OCI-LY7 (cell line): ENCODE measurements at regions not wholly inside any gene's neighbourhood (a gene's known extent, or its start where the extent isn't known, plus 50 kb on each side); places are given as distances from the start of the nearest gene placed in this dataset.

Source experiments
- BruUV-seq: library from RNA; stranded (reverse); fragments of 400-500 nt; replicated peaks from 2 replicates; lab custom pipeline; 2021; lab: Mats Ljungman, UMichigan
- CTCF ChIA-PET: fragments of 300-600 bp; sonication (Branson Sonifier 250); formaldehyde crosslinking; loops from one replicate; lab custom pipeline; 2022; ENCODE audit warnings: antibody characterized with exemption; ENCODE audit not compliant: unreplicated experiment; lab: Charles Lee
- POLR2A ChIA-PET: fragments of 300-600 bp; sonication (Branson Sonifier 250); formaldehyde crosslinking; loops from one replicate; lab custom pipeline; 2022; ENCODE audit warnings: antibody characterized with exemption; lab: Charles Lee
- DNase-seq: peaks from one replicate; pipeline ENCODE4 v3.0.0-alpha.2; 2015; ENCODE audit warnings: low spot score
- H2AFZ ChIP-seq: fragments of 200-600 bp; sonication (generic), shearing (Covaris generic); 2 replicates; pipeline ENCODE4 v1.6.1; 2014; ENCODE audit warnings: mild to moderate bottlenecking, antibody characterized with exemption, low read length, moderate library complexity
- H3K27ac ChIP-seq: fragments of 200-600 bp; sonication (generic); 2 replicates; pipeline ENCODE4 v1.5.1; 2014; ENCODE audit warnings: mixed run types, low read depth, mild to moderate bottlenecking, moderate library complexity, low read length, inconsistent platforms; ENCODE audit not compliant: poor library complexity, severe bottlenecking
- H3K36me3 ChIP-seq: fragments of 200-600 bp; sonication (generic); 2 replicates; pipeline ENCODE4 v1.6.1; 2014; ENCODE audit warnings: mild to moderate bottlenecking, antibody characterized with exemption, low read length, moderate library complexity, mixed read lengths; ENCODE audit not compliant: insufficient read depth
- H3K4me1 ChIP-seq: fragments of 200-600 bp; sonication (generic); 2 replicates; pipeline ENCODE4 v1.5.1; 2014; ENCODE audit warnings: mild to moderate bottlenecking, low read length; ENCODE audit not compliant: insufficient read depth, poor library complexity, severe bottlenecking
- H3K4me2 ChIP-seq: fragments of 200-600 bp; sonication (generic); 2 replicates; pipeline ENCODE4 v1.6.1; 2014; ENCODE audit warnings: mild to moderate bottlenecking, low read length
- H3K4me3 ChIP-seq: fragments of 200-600 bp; sonication (generic); 2 replicates; pipeline ENCODE4 v1.5.1; 2014; ENCODE audit warnings: mild to moderate bottlenecking, low read depth, low read length; ENCODE audit not compliant: poor library complexity, severe bottlenecking
- H3K79me2 ChIP-seq: fragments of 200-600 bp; sonication (generic); 2 replicates; pipeline ENCODE4 v1.6.1; 2016; ENCODE audit warnings: low read depth, mild to moderate bottlenecking, low read length, moderate library complexity, mixed read lengths; ENCODE audit not compliant: insufficient read depth
- H3K9me2 ChIP-seq: fragments of 200-600 bp; sonication (generic); 2 replicates; pipeline ENCODE4 v1.6.1; 2016; ENCODE audit warnings: mild to moderate bottlenecking, low read length, mixed read lengths; ENCODE audit not compliant: insufficient read depth
- H3K9me3 ChIP-seq: fragments of 200-600 bp; sonication (generic); 2 replicates; pipeline ENCODE4 v1.6.1; 2014; ENCODE audit warnings: mild to moderate bottlenecking, mixed run types, low read length, mixed read lengths
- H4K20me1 ChIP-seq: fragments of 200-600 bp; sonication (generic); 2 replicates; pipeline ENCODE4 v1.6.1; 2014; ENCODE audit warnings: mild to moderate bottlenecking, antibody characterized with exemption, low read length, moderate library complexity, mixed read lengths; ENCODE audit not compliant: insufficient read depth
- CTCF ChIP-seq: fragments of 200-600 bp; sonication (generic); conservative IDR thresholded peaks from 2 replicates; pipeline ENCODE4 v1.5.1; 2014; ENCODE audit warnings: mild to moderate bottlenecking, antibody characterized with exemption, low read length, moderate library complexity, mixed read lengths
- EZH2phosphoT487 ChIP-seq: fragments of 200-600 bp; sonication (generic); IDR thresholded peaks from 2 replicates; pipeline ENCODE4 v1.6.1; 2018; ENCODE audit warnings: low read depth, borderline replicate concordance, mild to moderate bottlenecking, mixed run types, antibody characterized with exemption, low read length, moderate library complexity, mixed read lengths
- intact Hi-C: fragments of 100-400 bp; cut with micrococcal nuclease; formaldehyde crosslinking; loops from one replicate; pipeline ENCODE4 v1.10.0; 2022; ENCODE audit not compliant: unreplicated experiment

DNA sequence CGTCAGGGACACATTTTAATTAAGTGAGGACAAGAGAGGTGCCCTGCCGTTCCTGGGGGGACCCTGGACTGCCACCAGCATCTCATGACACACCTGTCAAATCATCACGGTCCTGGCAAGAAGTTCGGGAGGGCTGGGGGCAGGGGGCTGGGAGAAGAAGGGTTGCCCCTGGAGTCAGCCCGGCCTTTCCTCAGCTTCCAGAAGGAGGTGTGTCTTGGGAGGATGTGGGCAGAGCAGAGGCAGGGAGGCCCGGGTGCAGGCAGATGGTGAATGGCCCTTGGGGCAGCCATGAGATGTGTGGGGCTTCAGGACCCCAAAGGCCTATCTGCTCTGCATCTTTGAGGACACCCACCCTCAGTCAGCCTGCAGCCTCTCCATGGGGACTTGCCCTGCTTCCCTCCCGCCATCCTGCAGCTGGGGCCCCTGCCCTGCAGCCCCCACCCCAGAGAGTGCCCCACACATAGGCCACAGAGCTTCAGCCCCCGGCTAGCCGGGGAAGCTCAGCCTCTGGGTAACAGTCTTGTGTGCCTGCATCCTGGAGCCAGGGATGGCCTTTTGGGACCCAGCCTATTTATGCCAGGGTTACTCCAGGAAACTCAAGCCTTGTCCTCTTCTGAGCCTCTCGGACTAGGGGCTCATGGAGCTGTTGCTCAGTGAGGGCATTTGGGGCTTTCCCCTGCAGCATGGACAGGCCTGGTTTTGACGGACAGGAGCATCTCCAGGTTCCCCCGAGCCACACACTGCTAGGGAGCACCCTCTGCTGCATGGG lies 178.5 kb downstream of the KIF26A start:
- CTCF ChIA-PET, result no interaction called here
- no peaks in the 10 kb centered on the region for H3K79me2 ChIP-seq

DNA sequence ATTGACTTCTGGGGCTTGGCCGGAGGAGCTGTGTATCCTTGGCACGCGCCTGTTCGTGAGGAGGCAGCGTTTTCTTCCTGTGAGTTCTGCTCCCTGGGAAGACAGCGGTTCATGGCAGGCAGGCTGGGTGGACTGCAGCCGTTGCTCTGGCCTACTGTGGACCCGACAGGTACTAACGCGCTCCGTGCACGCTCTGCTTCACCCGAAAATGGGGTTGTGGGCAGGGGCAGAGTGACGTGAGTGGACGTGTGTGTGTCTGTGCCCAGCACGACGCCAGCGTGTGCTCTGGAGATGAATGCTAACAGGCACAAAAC lies 179.1 kb downstream of the KIF26A start:
- no peak overlapping the region for H3K4me3 ChIP-seq
- BruUV-seq, result no TSS peak
- no peaks in the 10 kb centered on the region for H3K36me3 ChIP-seq
- no peaks in the 10 kb centered on the region for H4K20me1 ChIP-seq
- no peak overlapping the region for H3K27ac ChIP-seq
- intact Hi-C loops, result no loop called here
- no peaks in the 10 kb centered on the region for H3K4me1 ChIP-seq
- ChIA-PET POLR2A (no interaction called here), CTCF (no interaction called here)
- H3K4me2 ChIP-seq, result no peak overlapping the region
- no peak overlapping the region for H2AFZ ChIP-seq
- H3K9me3 ChIP-seq, result no peaks in the 10 kb centered on the region
- no peaks in the 10 kb centered on the region for H3K9me2 ChIP-seq
- DNase-seq, result no peak
- H3K79me2 ChIP-seq, result no peaks in the 10 kb centered on the region
- TF ChIP-seq CTCF (no peak), EZH2phosphoT487 (no peak)

More for the DNA sequence above, 178.5 kb downstream of the KIF26A start:
- Histone ChIP-seq H3K9me2 (no peaks in the 10 kb centered on the region), H3K9me3 (no peaks in the 10 kb centered on the region), H4K20me1 (no peaks in the 10 kb centered on the region), H2AFZ (no peak overlapping the region), H3K4me3 (no peak overlapping the region), H3K4me2 (no peak overlapping the region), H3K4me1 (no peaks in the 10 kb centered on the region), H3K36me3 (no peaks in the 10 kb centered on the region), H3K27ac (no peak overlapping the region)
- BruUV-seq, result no TSS peak
- TF ChIP-seq CTCF (no peak), EZH2phosphoT487 (no peak)
- POLR2A ChIA-PET, result no interaction called here
- intact Hi-C loops, result no loop called here
- DNase-seq, result no peak

DNA sequence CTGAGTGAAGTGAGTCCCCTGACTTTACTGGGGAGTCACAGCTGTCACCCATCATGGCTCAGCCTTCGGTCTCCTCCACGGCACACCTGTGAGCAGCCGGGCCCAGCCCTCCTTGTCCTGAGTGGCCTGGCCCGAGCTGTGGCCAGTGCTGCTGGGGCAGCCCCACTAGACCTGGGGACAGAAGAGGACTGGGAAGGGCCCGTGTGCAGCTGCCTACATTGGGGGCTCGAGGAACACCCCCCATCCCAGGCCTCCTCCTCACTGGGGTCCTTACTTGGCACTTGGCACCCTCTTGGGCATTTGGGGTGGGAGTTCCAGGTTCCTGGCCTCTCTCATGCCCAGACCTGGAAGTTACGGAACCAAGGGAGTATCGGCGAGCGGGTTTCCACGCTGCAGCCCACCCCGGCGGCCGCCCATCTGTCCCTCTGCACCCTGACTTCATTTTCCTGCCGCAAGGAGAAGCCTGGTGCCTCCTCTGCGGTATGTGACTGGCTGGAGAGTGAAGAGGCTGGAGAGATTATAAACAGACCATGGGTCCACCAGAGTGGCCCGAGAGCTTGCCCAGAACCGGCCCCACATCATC lies 179.7 kb downstream of the KIF26A start:
- CTCF ChIA-PET, result no interaction called here
- H3K4me3 ChIP-seq, result no peak overlapping the region
- POLR2A ChIA-PET, result no interaction called here
- H3K27ac ChIP-seq, result no peak overlapping the region
- no peaks in the 10 kb centered on the region for H4K20me1 ChIP-seq
- H3K9me2 ChIP-seq, result no peaks in the 10 kb centered on the region
- intact Hi-C loops, result no loop called here
- no peak for TF ChIP-seq EZH2phosphoT487
- no peak for TF ChIP-seq CTCF
- H3K4me1 ChIP-seq, result no peaks in the 10 kb centered on the region
- no TSS peak for BruUV-seq
- no peak overlapping the region for H3K4me2 ChIP-seq
- DNase-seq, result no peak
- no peaks in the 10 kb centered on the region for H3K79me2 ChIP-seq
- H2AFZ ChIP-seq, result no peak overlapping the region
- H3K36me3 ChIP-seq, result no peaks in the 10 kb centered on the region
- H3K9me3 ChIP-seq, result no peaks in the 10 kb centered on the region
